ENCODE measurements at regions not wholly inside any gene's neighbourhood (a gene's known extent, or its start where the extent isn't known, plus 50 kb on each side); places are given as distances from the start of the nearest gene placed in this dataset.

GRCh38 chr2:128779301-128780095, 460.8 kb upstream of the HS6ST1 start:
- DNase-seq (ENCODE audit: low read depth), result no peak

- no peak for DNase-seq (ENCODE audit: low read depth)
Measured at GRCh38 chr2:128780434-128781080, 461.9 kb upstream of the HS6ST1 start.

DNA sequence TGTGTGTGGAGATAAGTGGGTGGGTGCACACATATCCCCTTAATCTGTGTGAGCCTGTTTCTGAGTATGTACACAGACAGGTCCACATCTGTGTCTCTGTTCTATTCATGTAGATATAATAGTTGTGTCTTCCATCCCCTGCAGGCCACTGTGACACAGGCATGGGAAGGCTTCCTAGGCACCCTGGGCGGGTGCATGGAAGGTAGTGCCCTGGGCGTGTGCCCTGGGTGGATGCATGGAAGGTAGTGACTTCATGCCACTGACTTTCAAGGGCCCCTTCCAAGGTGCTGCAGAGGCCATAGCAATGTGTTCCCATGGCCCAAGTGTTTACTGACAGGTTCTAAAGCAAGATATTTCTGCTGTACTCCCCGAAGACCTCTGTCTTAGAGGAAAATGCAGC, 462.5 kb upstream of the HS6ST1 start:
- DNase-seq (ENCODE audit: low read depth), result no peak

GRCh38 chr2:128781585-128782385, 463.1 kb upstream of the HS6ST1 start:
- no peak for DNase-seq (ENCODE audit: low read depth)

DNA sequence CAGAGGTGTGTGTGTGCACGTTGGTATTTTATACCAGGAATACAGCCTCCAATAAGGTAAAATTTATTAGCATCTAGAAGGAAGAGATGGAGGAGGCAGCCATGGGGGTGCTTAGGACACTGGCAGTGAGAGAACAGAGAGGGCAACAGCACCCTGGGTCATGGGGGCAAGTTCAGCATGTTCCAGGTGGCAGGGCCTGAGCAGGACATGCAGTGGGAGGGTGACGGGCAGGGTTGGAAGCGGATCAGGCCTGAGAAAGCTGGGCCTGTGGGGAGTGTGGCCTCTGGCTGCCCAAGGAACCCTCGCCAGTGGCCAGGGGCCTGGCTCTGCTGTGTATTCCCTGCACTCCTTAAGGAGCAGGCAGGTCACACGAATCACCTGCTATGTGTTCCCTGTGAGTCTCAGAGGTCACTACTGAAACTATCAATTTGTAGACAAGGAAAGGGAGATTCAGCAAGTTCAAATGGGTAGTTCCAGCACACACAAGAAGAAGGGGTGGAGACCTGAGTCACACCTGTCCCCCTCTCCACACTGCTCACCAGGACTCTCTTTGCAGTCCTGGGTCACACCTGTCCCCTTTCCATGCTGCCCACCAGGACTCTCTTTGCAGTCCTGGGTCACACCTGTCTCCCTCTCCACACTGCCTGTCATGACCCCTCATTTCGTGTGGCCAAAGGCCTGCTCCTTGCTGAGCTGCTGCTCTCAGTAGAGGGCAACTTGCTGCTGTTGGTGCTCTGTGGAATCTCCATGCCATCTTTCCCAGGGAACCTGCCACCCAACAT, 463.9 kb upstream of the HS6ST1 start:
- DNase-seq (ENCODE audit: low read depth), result no peak

GRCh38 chr2:128783193-128783671, 464.6 kb upstream of the HS6ST1 start:
- no peak for DNase-seq (ENCODE audit: low read depth)

GRCh38 chr2:128783896-128784295, 465.2 kb upstream of the HS6ST1 start:
- DNase-seq (ENCODE audit: low read depth), result no peak

DNA sequence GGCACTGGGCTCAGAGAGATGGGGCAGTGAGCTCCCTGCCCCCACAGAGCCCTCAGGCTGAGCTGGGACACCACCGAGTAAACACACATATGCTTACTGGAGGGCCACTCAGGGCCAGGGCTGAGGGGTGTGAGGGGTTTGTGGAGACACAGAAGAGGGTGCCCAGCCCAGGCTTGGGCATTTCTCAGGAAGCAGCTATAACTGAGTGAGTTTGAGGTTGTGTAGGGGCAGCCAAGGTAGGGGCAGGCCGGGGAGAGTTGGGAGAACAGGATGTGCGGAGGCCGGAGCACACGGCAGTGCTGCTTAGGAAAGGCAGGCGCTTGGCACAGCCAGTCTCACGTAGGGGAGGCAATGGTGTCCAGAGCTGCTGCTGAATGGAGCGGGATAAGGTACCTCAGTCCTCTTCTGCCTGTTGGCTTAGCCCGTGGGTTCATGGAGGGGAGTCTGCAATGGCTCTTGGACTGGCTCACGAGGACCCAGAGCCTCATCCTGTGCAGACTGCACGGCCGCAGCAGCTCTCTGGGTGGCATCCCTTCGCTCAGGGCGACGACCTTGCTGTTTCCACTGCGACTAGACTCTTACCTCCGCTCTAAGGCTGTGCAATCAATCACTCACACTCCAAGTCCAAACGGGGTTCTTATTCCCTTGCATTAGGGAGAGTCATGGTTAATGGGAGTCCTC, 466.1 kb upstream of the HS6ST1 start:
- no peak for DNase-seq (ENCODE audit: low read depth)

DNA sequence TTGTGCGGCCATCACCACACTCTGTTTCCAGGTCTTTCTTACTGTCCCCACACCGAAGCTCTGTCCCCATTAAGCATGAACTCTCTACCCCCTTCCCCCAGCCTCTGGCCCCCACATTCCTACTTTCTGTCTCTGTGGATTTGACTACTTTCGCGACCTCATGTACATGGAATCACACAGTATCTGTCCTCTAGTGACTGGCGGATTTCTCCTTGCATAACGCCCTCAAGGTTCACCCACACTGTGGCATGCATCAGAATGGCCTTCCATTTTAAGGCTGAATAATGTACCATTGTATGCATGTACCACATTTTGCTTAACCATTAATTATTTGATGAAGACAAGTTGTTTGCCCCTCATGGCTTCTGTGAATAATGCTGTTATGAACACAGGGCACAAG, 467.6 kb upstream of the HS6ST1 start:
- no peak for DNase-seq (ENCODE audit: low read depth)

GRCh38 chr2:128786741-128787478, 468.2 kb upstream of the HS6ST1 start:
- no peak for DNase-seq (ENCODE audit: low read depth)

DNA sequence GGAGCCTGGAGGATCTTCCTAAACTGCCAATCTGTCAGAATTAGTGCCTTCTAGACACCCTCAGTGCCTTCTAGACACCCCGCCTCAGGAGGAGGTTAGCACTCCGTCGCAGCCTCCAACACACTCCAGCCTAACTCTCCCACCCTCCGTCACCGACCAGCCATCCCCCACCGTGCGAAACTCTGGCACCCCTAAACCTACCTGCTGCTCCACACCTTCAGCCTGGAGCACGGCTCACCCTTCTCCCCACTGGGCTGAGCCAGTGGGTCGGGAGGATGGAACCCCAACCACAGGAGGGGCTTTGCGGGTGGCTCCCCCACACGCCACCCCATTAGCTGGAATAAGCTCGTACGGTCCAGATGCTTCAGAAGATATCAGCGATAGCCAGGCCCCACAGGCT, 468.9 kb upstream of the HS6ST1 start:
- no peak for DNase-seq (ENCODE audit: low read depth)

DNA sequence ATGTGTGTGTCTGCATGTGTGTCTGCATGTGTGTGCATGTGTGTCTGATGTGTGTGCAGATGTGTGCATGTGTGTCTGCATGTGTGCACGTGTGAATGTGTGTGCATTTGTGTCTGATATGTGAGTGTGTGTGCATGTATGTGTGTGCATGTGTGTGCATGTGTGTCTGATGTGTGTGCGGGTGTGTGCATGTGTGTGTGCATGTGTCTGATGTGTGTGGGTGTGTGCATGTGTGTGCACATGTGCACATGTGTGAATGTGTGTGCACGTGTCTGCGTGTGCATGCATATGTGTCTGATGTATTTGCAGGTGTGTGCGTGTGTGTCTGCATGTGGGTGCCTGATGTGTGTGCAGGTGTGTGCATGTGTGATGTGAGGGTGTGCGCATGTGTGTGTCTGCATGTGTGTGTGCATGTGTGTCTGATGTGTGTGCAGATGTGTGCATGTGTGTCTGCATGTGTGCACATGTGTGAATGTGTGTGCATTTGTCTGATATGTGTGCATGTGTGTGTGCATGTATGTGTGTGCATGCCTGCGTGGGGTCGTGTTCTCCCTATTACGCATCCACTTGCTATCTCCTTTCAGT, 470.1 kb upstream of the HS6ST1 start:
- DNase-seq (ENCODE audit: low read depth), result no peak

- no peak for DNase-seq (ENCODE audit: low read depth)
Measured at GRCh38 chr2:128789221-128789620, 470.6 kb upstream of the HS6ST1 start.

GRCh38 chr2:128789776-128790455, 471.2 kb upstream of the HS6ST1 start:
- no peak for DNase-seq (ENCODE audit: low read depth)

DNA sequence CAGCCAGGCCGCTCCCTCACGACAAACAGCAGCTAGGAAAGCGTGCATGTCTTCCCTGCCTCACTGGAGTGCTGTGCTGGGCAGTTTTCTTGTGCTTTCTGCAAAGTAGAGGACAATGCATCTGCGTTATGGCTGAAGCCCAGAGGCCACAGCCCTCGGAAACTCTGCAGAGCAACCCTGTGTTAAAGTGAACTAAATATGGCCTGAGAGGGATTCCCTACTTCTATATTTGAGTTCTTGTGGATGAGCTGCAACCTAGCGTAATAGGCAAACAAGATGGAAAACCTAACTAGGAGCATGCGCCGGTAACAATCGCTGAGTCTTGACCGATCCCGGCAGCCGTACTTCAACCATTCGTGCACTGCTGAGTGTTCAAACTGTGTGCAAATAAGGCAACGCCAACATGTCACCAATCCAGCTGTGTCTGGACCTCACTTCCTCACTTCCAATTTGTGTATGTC, 471.9 kb upstream of the HS6ST1 start:
- no peak for DNase-seq (ENCODE audit: low read depth)

DNA sequence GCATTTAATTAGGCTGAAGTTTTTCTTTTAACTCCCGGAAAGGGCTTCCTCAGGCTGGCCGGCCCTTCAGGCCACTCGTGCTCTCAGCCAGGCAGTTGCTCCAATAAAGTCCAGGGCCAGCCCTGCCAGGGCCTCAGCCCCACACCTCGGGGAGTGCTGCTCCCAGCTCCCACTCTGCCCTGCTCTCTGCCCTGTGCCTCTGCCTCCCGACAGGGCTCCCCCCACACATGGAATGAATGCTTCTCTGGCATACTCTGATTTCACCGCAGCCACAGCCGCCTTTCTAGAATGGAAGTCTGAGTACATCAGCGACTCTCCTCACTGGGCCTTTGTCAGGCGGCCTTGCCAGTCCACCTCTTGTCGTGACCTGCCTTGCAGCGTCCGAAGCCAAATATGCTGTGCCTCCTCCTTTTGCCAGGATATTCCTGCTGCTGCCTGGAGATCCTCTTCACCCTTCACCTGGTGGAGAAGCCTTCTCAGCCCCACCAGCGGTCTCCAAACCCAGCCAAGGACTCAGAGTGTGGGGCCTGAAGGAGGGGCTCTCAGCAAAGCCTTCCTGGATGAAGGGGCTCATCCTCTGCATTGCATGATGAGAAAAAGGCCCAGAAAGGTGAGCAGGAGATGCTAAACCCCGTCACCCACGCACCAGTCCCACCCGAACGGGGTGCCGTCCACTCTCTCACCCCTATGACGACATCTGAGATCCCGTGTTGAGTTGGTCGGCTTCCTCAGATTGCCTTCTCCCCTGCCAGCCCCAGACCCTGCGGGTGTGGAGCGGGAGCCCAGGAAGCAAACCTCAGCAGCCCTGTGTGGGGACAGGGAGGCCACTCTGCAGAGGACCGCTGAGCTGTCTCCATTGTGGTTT, 472.7 kb upstream of the HS6ST1 start:
- DNase-seq (ENCODE audit: low read depth), result no peak

DNA sequence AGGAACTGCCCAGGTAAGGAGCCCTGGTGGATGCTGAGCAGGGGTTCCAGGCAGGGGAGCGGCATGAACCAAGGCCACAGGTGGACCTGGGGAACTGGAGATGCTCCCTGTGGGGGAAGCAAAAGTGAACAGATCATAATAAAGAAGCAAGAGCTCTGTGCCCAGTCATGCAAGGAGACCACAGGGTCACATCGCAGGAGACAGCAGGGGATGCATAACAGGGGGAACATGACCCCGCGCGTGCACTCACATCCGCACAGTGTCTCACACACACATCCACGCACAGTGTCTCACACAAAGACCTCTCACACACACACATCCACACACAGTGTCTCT, 473.3 kb upstream of the HS6ST1 start:
- DNase-seq (ENCODE audit: low read depth), result no peak

GRCh38 chr2:128792476-128793054, 473.9 kb upstream of the HS6ST1 start:
- DNase-seq (ENCODE audit: low read depth), result no peak
